ENCODE measurements at regions not wholly inside any gene's neighbourhood (a gene's known extent, or its start where the extent isn't known, plus 50 kb on each side); places are given as distances from the start of the nearest gene placed in this dataset.

GRCh38 chr9:28620661-28621060 lies 1047.4 kb upstream of the C9orf72 start:
- DNase-seq (ENCODE audit: low spot score), result no peak

DNA sequence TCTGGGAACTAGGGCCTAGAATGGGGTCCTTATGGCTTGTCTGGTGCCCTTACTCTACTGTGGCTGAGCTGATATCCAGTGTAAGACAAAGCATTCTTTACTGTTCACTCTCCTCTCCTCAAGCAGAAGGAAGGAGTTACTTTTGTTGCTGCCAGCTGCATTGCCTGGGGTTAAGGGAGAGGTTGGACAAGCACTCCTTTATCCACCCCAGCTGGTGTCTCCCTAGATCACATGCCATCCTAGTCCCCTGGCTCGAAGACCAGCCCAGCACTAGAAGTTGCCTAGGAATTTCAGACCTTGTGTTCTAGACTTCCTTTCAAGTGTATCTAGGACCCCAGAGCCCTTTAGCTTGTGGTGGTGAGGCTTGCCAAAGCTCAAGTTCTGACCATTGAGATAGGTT lies 1051.5 kb upstream of the C9orf72 start:
- no peak for DNase-seq (ENCODE audit: low spot score)

GRCh38 chr9:28628031-28628430 lies 1054.8 kb upstream of the C9orf72 start:
- no peak for DNase-seq (ENCODE audit: low spot score)

DNA sequence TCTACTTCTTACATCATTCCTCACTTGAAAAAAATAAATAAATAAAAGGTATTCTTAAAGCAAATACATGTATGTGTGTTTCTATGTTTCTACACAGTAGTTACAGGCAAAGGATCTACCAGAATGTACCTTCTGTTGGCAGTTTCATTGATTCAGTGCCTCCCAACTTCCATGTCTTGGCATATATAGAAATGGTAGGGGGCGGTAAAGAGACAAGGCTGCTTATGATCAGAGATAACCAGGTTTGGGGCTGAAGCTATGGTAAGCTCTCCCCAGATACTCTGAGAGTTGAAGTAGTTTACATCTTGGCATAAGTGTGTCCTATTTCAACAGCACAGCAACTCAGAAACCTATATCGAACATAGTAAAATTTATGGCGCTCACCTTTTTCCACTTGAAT lies 1075.4 kb upstream of the C9orf72 start:
- no peak for DNase-seq (ENCODE audit: low spot score)

GRCh38 chr9:28650327-28650726 lies 1077.0 kb upstream of the C9orf72 start:
- no peak for DNase-seq (ENCODE audit: low spot score)

GRCh38 chr9:28651050-28651722 lies 1077.9 kb upstream of the C9orf72 start:
- no peak for DNase-seq (ENCODE audit: low spot score)

DNA sequence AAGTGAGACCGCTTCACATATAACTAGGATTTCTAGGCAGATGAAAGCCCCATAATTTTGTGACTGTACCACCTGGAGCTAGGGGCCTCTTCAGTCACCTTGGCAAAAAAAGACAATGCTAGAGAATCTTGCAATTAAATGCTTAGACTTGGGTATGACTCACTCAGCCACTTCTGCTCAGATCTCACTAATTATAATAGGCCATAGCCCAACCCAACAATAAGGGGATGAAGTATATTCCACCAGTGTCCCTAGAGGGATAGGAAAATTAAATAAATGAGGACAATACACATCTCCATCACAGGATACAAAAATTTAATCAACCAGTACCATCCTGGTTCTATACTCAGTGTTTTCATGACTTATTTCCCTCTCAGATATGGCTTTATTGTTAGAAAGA lies 1079.9 kb upstream of the C9orf72 start:
- DNase-seq (ENCODE audit: low spot score), result no peak

- no peak for DNase-seq (ENCODE audit: low spot score)
These were observed 1083.4 kb upstream of the C9orf72 start for GRCh38 chr9:28656727-28657126.

- DNase-seq (ENCODE audit: low spot score), result no peak
These were observed 1088.6 kb upstream of the C9orf72 start for GRCh38 chr9:28661853-28662252.

- no peak for DNase-seq (ENCODE audit: low spot score)
These were observed 1089.4 kb upstream of the C9orf72 start for GRCh38 chr9:28662675-28663074.

GRCh38 chr9:28668158-28668557 lies 1094.9 kb upstream of the C9orf72 start:
- no peak for DNase-seq (ENCODE audit: low spot score)

DNA sequence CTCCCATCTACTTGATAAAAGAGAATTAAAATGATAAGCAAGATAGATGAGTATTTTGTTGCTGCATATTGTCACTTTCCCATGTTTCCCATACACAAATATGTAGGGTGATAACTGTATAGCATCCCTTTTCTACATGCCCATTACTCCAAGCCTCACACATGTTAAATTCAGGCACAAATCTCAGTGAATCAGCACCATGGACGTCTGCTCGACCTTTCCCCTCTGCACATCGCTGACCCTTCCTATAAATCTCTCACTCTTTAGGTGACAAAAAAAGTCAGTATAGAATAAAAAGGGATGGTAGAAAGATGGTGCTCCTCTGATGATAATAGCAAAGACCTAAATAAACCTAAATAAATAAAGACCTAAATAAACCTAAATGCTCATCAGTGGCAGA lies 1097.7 kb upstream of the C9orf72 start:
- DNase-seq (ENCODE audit: low spot score), result no peak

DNA sequence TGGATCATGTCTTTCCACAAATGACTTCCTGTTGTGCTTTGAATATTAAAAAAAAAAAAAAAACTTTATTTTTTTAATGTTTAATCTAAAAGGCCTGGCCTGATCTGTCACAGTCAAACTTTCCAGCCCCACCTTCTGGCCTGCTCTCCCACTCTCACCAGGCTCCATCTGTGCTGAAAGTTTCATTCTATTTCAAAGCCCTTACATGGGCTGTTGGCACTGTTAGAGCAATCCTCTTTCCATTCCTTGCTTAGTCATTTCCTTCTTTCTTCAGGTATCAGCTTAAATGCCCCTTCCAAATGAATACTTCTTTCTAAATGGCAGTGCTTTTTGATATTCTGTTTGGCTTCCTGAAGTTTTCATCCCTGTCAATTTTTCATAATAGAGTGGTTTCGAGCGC lies 1104.8 kb upstream of the C9orf72 start:
- DNase-seq (ENCODE audit: low spot score), result no peak

DNA sequence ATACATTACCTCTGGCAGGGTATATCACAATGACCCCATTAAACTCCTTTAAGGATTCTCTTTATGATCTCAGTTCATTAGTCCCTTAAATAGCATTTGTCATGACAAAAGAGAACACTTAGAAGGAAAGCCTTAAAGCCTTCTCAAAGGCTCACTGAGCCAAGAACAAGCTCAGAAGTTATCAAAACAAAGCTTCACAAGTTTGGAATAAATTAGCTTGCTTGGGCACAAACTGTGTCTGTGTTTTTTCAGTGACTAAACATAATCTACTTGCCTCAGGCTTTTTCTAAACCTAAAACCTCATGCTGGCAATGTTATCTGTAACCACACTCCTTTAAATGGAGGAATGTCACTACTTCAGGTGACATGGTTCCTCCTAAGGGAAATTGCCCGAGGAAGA lies 1114.9 kb upstream of the C9orf72 start:
- no peak for DNase-seq (ENCODE audit: low spot score)

DNA sequence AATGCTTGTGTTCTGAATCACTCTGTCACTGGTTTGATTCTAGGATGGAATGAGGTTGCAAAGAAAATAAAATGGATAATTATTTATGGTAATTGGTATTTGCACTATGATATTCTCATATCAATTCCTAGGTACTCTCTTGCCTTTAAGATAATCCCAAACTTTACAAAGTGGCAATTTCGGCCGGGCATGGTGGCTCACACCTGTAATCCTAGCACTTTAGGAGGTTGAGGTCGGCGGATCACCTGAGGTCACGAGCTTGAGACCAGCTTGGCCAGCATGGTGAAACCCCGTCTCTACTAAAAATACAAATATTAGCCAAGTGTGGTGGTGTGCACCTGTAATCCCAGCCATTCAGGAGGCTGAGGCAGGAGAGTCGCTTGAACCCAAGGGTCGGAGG lies 1118.7 kb upstream of the C9orf72 start:
- no peak for DNase-seq (ENCODE audit: low spot score)

GRCh38 chr9:28696960-28697359 lies 1123.7 kb upstream of the C9orf72 start:
- DNase-seq (ENCODE audit: low spot score), result no peak

GRCh38 chr9:28699632-28700031 lies 1126.4 kb upstream of the C9orf72 start:
- DNase-seq (ENCODE audit: low spot score), result no peak

DNA sequence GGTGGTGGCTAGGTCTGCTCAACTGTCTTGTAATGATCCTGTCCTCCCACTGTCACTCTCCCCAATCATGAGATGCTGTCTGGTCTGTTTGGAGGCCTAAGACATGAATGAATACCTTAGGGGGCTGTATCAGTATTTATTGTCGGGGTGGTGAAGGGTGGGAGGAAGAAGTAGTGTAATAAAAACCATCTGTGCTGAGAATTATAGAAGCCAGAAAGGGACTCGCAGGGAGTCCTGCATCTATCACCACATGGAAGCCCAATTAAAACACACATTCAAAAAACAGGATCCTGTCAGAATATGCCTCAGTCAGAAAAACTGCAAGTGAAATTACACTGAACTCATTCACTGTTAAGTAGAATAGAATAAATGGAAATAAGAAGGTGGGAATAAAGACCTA lies 1134.3 kb upstream of the C9orf72 start:
- DNase-seq (ENCODE audit: low spot score), result no peak

DNA sequence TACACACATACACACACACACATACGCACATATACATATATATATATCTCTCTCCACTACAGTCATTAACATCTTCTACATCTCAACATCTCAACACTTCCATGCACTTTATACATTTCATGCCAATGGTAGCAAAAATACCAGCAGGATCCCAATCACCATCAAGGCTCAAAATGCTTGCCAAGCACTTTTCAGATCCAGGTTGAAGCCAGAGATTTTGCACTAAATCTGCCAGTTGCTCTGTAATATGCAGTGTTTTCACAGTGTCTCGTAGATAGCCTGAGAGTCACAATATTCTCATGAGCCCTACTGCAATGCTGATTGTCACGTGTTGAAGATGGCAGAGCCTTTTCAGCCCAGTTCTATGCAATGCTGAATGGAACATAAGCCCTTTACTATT lies 1140.9 kb upstream of the C9orf72 start:
- no peak for DNase-seq (ENCODE audit: low spot score)

DNA sequence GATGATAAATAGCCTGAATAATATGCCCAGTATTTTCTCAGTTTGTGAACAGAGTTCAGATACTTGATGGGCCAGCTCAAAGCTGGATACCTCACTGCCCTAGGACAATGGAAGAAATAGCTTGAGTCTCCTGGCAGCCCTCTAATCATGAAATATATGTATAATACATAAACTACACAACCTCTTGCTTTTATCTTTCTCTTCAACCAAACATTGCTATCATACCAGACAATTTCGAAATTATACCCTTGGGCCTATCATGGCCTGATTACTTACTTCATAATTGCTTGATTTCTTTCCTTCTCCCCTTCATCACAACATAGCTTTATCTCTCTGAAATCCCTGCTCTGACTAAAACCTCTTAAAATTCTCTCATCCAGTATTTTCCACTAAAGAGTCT lies 1144.9 kb upstream of the C9orf72 start:
- DNase-seq (ENCODE audit: low spot score), result no peak

GRCh38 chr9:28720746-28721145 lies 1147.5 kb upstream of the C9orf72 start:
- no peak for DNase-seq (ENCODE audit: low spot score)

DNA sequence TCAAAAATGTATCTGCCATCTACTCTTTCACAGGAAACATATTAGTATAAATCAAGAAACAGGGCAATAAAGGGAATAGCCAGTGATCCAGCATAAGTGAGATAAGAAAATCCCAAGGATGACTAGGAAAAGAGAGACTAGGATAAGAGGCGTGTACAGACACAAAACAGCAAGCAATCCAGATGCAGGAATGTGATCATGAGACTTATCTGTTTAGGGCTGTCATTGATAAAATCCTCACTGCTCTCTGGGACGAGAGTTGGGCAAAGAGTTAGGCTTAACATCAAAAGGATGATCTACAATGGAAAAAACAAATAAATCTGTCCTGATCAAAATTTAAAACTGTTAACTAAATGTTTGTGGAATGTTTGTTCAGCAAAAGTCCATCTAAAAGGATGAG lies 1156.8 kb upstream of the C9orf72 start:
- no peak for DNase-seq (ENCODE audit: low spot score)

DNA sequence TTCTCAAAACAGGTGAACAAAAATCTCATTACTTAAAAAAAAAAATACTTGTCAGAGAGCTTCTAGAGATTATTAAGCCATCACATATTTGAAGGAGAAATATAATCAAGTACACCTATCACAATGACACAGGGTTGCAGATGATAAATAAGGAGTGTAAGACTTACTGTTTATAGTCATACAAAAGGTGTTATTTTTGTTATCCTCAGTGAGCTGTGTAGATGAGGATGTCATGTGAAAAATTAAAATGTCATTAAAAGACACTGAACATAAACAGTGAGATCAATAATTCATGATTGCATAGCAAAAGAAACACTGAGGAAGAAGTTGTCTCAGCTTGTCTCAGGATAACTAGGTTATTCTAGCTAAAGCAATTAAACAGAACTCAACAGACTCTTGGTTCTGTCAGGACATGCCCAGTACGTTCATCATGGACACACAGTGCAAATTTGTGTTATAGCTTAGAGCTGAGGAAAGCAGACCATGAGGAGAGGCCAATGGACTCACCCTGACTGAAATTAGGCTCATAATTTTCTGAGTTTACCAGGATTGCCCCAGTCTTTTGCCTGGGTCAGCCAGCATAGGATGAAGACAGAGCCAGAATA lies 1162.6 kb upstream of the C9orf72 start:
- no peak for DNase-seq (ENCODE audit: low spot score)

DNA sequence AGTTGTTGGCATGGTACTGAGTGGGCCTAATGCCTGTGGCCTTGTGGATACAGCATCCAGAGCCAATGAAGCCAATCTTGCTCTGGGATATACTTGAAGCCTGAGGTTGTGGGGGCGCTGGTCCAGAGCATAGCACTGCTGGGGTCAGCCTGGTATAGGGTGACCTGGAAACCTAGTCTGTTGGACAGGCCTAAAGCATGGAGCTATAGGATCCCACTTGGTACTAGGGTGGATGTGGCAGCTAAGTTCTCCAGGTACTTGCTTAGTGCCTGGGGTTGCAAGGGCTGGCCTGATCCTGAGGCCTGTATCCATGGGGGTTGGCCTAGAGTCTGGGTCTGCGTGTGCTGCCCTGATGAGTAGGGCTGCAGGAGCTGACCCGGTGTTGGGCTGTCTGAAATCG lies 1168.2 kb upstream of the C9orf72 start:
- DNase-seq (ENCODE audit: low spot score), result no peak

Measured in AG08395 (cell line).